H9 (cell line): ENCODE measurements at regions not wholly inside any gene's neighbourhood (a gene's known extent, or its start where the extent isn't known, plus 50 kb on each side); places are given as distances from the start of the nearest gene placed in this dataset.

Source experiments
- DNase-seq: peaks from one replicate; pipeline ENCODE4 v3.0.0-alpha.2; 2017
- H2AFZ ChIP-seq: one replicate; pipeline ENCODE4 v1.6.1; 2013; ENCODE audit warnings: mild to moderate bottlenecking, low read length, control low read depth, moderate library complexity
- H2AK5ac ChIP-seq: 2 replicates; pipeline ENCODE4 v1.6.1; 2013; ENCODE audit warnings: low read length, control low read depth, mixed read lengths; ENCODE audit not compliant: insufficient read length
- H2BK120ac ChIP-seq: one replicate; pipeline ENCODE4 v1.6.1; 2013; ENCODE audit warnings: low read depth, mild to moderate bottlenecking, low read length, control low read depth, inconsistent platforms; ENCODE audit not compliant: poor library complexity, severe bottlenecking
- H2BK12ac ChIP-seq: 2 replicates; pipeline ENCODE4 v1.6.1; 2013; ENCODE audit warnings: low read length, control low read depth, mixed read lengths, low read depth; ENCODE audit not compliant: insufficient read length
- H2BK15ac ChIP-seq: 2 replicates; pipeline ENCODE4 v1.6.1; 2013; ENCODE audit warnings: low read depth, low read length, control low read depth
- H2BK20ac ChIP-seq: one replicate; pipeline ENCODE4 v1.6.1; 2013; ENCODE audit warnings: low read depth, mild to moderate bottlenecking, low read length, control low read depth, inconsistent platforms; ENCODE audit not compliant: poor library complexity, severe bottlenecking
- H2BK5ac ChIP-seq: 2 replicates; pipeline ENCODE4 v1.6.1; 2013; ENCODE audit warnings: low read length, control low read depth, mixed read lengths; ENCODE audit not compliant: insufficient read length
- H3K14ac ChIP-seq: 2 replicates; pipeline ENCODE4 v1.6.1; 2013; ENCODE audit warnings: low read length, control low read depth; ENCODE audit not compliant: insufficient read depth
- H3K18ac ChIP-seq: 2 replicates; pipeline ENCODE4 v1.6.1; 2013; ENCODE audit warnings: low read depth, mild to moderate bottlenecking, mixed read lengths, low read length, control low read depth; ENCODE audit not compliant: insufficient read length
- H3K23ac ChIP-seq: 2 replicates; pipeline ENCODE4 v1.6.1; 2013; ENCODE audit warnings: low read length, control low read depth, mixed read lengths, low read depth; ENCODE audit not compliant: insufficient read length
- H3K23me2 ChIP-seq: 2 replicates; pipeline ENCODE4 v1.6.1; 2013; ENCODE audit warnings: low read depth, mild to moderate bottlenecking, mixed read lengths, low read length, control low read depth; ENCODE audit not compliant: insufficient read length, poor library complexity, severe bottlenecking
- H3K27ac ChIP-seq: 2 replicates; pipeline ENCODE4 v1.5.1; 2013; ENCODE audit warnings: low read length, control low read depth, mixed read lengths, low read depth; ENCODE audit not compliant: insufficient read length
- H3K27me3 ChIP-seq: 2 replicates; pipeline ENCODE4 v1.6.1; 2013; ENCODE audit warnings: low read length, control low read depth, inconsistent platforms; ENCODE audit not compliant: insufficient read depth
- H3K4ac ChIP-seq: 2 replicates; pipeline ENCODE4 v1.6.1; 2013; ENCODE audit warnings: low read depth, mild to moderate bottlenecking, control low read depth, inconsistent platforms, low read length, moderate library complexity
- H3K4me1 ChIP-seq: 2 replicates; pipeline ENCODE4 v1.6.1; 2013; ENCODE audit warnings: low read length, control low read depth, inconsistent platforms; ENCODE audit not compliant: insufficient read depth
- H3K4me2 ChIP-seq: 2 replicates; pipeline ENCODE4 v1.6.1; 2013; ENCODE audit warnings: low read length, control low read depth, mixed read lengths; ENCODE audit not compliant: insufficient read length, insufficient read depth
- H3K56ac ChIP-seq: 2 replicates; pipeline ENCODE4 v1.6.1; 2013; ENCODE audit warnings: low read depth, mild to moderate bottlenecking, mixed read lengths, low read length, control low read depth; ENCODE audit not compliant: insufficient read length
- H3K79me1 ChIP-seq: 2 replicates; pipeline ENCODE4 v1.6.1; 2013; ENCODE audit warnings: low read depth, mild to moderate bottlenecking, moderate library complexity, low read length, control low read depth, inconsistent platforms; ENCODE audit not compliant: insufficient read depth, poor library complexity, severe bottlenecking
- H3K79me2 ChIP-seq: 2 replicates; pipeline ENCODE4 v1.6.1; 2013; ENCODE audit warnings: low read length, control low read depth, inconsistent platforms; ENCODE audit not compliant: insufficient read depth
- H3K9ac ChIP-seq: 2 replicates; pipeline ENCODE4 v1.6.1; 2013; ENCODE audit warnings: low read length, control low read depth, mixed read lengths; ENCODE audit not compliant: insufficient read length; ENCODE audit errors: extremely low read depth
- H3K9me3 ChIP-seq: one replicate; pipeline ENCODE4 v1.6.1; 2013; ENCODE audit warnings: low read depth, low read length, inconsistent platforms; ENCODE audit not compliant: control insufficient read depth
- H3T11ph ChIP-seq: one replicate; pipeline ENCODE4 v1.6.1; 2013; ENCODE audit warnings: mild to moderate bottlenecking, low read length, control low read depth, inconsistent platforms
- H4K20me1 ChIP-seq: one replicate; pipeline ENCODE4 v1.6.1; 2013; ENCODE audit not compliant: control insufficient read depth, insufficient read length, insufficient read depth
- H4K5ac ChIP-seq: 2 replicates; pipeline ENCODE4 v1.6.1; 2013; ENCODE audit warnings: low read depth, mild to moderate bottlenecking, mixed read lengths, low read length, control low read depth; ENCODE audit not compliant: insufficient read length
- H4K8ac ChIP-seq: replicated peaks from 2 replicates; pipeline ENCODE4 v1.6.1; 2013; ENCODE audit warnings: low read length, control low read depth, mixed read lengths, low read depth; ENCODE audit not compliant: insufficient read length
- H4K91ac ChIP-seq: 2 replicates; pipeline ENCODE4 v1.6.1; 2013; ENCODE audit warnings: low read depth, mild to moderate bottlenecking, moderate library complexity, mixed read lengths, low read length, control low read depth; ENCODE audit not compliant: insufficient read length
- H3K27ac Mint-ChIP-seq, 3 experiments: 2 replicates in 2 of 3; 3 replicates in 1 of 3; pipeline ENCODE4 v1.8.0; 2020 to 2021; ENCODE audit warnings: mixed read lengths in 3 of 3, mild to moderate bottlenecking in 1 of 3, moderate library complexity in 1 of 3
- H3K27me3 Mint-ChIP-seq: 2 replicates; pipeline ENCODE4 v1.8.0; 2021; ENCODE audit warnings: low read depth, mild to moderate bottlenecking, moderate library complexity, mixed read lengths
- H3K36me3 Mint-ChIP-seq, 3 experiments: 2 replicates in 2 of 3; 3 replicates in 1 of 3; pipeline ENCODE4 v1.8.0; 2020 to 2021; ENCODE audit warnings: low read depth in 3 of 3, mixed read lengths in 3 of 3; ENCODE audit not compliant: insufficient read depth in 1 of 3
- H3K4me1 Mint-ChIP-seq, 2 experiments: 2 replicates each; pipeline ENCODE4 v1.8.0; 2020; ENCODE audit warnings: mixed read lengths in 2 of 2
- H3K4me3 Mint-ChIP-seq, 2 experiments: 2 replicates in 1 of 2; 3 replicates in 1 of 2; pipeline ENCODE4 v1.8.0; 2020 to 2021; ENCODE audit warnings: mild to moderate bottlenecking in 2 of 2, mixed read lengths in 2 of 2, moderate library complexity in 1 of 2
- H3K9me3 Mint-ChIP-seq, 2 experiments: 2 replicates in 1 of 2; 3 replicates in 1 of 2; pipeline ENCODE4 v1.8.0; 2020; ENCODE audit warnings: mild to moderate bottlenecking in 2 of 2, mixed read lengths in 2 of 2, moderate library complexity in 1 of 2
- WGBS: extraction: QIAGEN DNeasy Blood & Tissue Kit; methylation state at CpG from one replicate; pipeline ENCODE4 v1.1.7; 2013; ENCODE audit warnings: missing lambda C conversion rate, low lambda C conversion rate, mixed read lengths; ENCODE audit not compliant: insufficient read length; ENCODE audit errors: extremely low coverage; 5-methylcytosine and 5-hydroxymethylcytosine counted together
- TF ChIP-seq, protein P1 (sequence below): fragments of 200-600 bp; sonication (generic); conservative IDR thresholded peaks from 3 replicates; pipeline ENCODE4 v1.8.0; 2021; ENCODE audit warnings: antibody characterized with exemption, mild to moderate bottlenecking

GRCh38 chr5:120007598-120007997 lies 378.2 kb downstream of the FAM170A start:
- no peaks in the 10 kb centered on the region for H3K9me3 Mint-ChIP-seq
- no peaks in the 10 kb centered on the region for H3K4me1 ChIP-seq
- H3K14ac ChIP-seq: no peak overlapping the region
- no peak overlapping the region for H2AK5ac ChIP-seq
- no peaks in the 10 kb centered on the region for H3K79me1 ChIP-seq
- no peaks in the 10 kb centered on the region for H3K27me3 ChIP-seq
- H3K27ac ChIP-seq: no peak overlapping the region
- H2BK20ac ChIP-seq: no peak overlapping the region
- H3K9me3 ChIP-seq: no peaks in the 10 kb centered on the region
- WGBS: no CpG with 5 or more reads among the region's 4 CpGs
- TF ChIP-seq, protein P1, sequence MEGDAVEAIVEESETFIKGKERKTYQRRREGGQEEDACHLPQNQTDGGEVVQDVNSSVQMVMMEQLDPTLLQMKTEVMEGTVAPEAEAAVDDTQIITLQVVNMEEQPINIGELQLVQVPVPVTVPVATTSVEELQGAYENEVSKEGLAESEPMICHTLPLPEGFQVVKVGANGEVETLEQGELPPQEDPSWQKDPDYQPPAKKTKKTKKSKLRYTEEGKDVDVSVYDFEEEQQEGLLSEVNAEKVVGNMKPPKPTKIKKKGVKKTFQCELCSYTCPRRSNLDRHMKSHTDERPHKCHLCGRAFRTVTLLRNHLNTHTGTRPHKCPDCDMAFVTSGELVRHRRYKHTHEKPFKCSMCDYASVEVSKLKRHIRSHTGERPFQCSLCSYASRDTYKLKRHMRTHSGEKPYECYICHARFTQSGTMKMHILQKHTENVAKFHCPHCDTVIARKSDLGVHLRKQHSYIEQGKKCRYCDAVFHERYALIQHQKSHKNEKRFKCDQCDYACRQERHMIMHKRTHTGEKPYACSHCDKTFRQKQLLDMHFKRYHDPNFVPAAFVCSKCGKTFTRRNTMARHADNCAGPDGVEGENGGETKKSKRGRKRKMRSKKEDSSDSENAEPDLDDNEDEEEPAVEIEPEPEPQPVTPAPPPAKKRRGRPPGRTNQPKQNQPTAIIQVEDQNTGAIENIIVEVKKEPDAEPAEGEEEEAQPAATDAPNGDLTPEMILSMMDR: no peak
- H2BK5ac ChIP-seq: no peak overlapping the region
- H3K79me2 ChIP-seq: no peaks in the 10 kb centered on the region
- H3K4me3 Mint-ChIP-seq: no peak overlapping the region
- DNase-seq: no peak
- H3K9ac ChIP-seq: no peak overlapping the region
- H3K4me2 ChIP-seq: no peak overlapping the region
- peaks cover 11 to 17% of the 10 kb centered on the region in 2 experiments for H3K4me1 Mint-ChIP-seq
- no peak overlapping the region for H3K56ac ChIP-seq
- no peak overlapping the region for H4K91ac ChIP-seq
- H2BK120ac ChIP-seq: no peak overlapping the region
- H2AFZ ChIP-seq: no peak overlapping the region
- no peak overlapping the region for H3K27ac Mint-ChIP-seq
- H4K20me1 ChIP-seq: no peaks in the 10 kb centered on the region
- no peaks in the 10 kb centered on the region for H3K27me3 Mint-ChIP-seq
- no peaks in the 10 kb centered on the region for H3K23me2 ChIP-seq
- H3K18ac ChIP-seq: no peak overlapping the region
- H3K23ac ChIP-seq: no peak overlapping the region
- H4K5ac ChIP-seq: no peak overlapping the region
- H3K36me3 Mint-ChIP-seq: no peaks in the 10 kb centered on the region
- no peak overlapping the region for H3K4ac ChIP-seq
- no peak overlapping the region for H2BK15ac ChIP-seq
- no peak overlapping the region for H2BK12ac ChIP-seq
- H4K8ac ChIP-seq: no peak overlapping the region
- H3T11ph ChIP-seq: no peak overlapping the region
